Mesenchymal stem cell (in vitro differentiated cells and primary cell): ENCODE measurements at regions not wholly inside any gene's neighbourhood (a gene's known extent, or its start where the extent isn't known, plus 50 kb on each side); places are given as distances from the start of the nearest gene placed in this dataset.

Experiments
- DNase-seq: peaks from one replicate; pipeline ENCODE4 v3.0.0-alpha.2; 2013
- H2AFZ ChIP-seq: one replicate; pipeline ENCODE4 v1.6.1; 2013; ENCODE audit warnings: low read depth, mild to moderate bottlenecking, control low read depth, inconsistent platforms, low read length, moderate library complexity
- H2AK5ac ChIP-seq: 2 replicates; pipeline ENCODE4 v1.6.1; 2013; ENCODE audit warnings: low read length, moderate library complexity, mild to moderate bottlenecking, inconsistent platforms; ENCODE audit not compliant: severe bottlenecking
- H2BK120ac ChIP-seq: one replicate; pipeline ENCODE4 v1.6.1; 2013; ENCODE audit warnings: low read depth, mild to moderate bottlenecking, inconsistent platforms, low read length, moderate library complexity
- H2BK12ac ChIP-seq, 2 experiments: one replicate each; pipeline ENCODE4 v1.6.1; 2013; ENCODE audit warnings: inconsistent platforms in 2 of 2, low read length in 2 of 2, mild to moderate bottlenecking in 2 of 2, moderate library complexity in 2 of 2, control low read depth in 1 of 2
- H2BK15ac ChIP-seq: one replicate; pipeline ENCODE4 v1.6.1; 2013; ENCODE audit warnings: mild to moderate bottlenecking, low read depth, inconsistent platforms; ENCODE audit not compliant: poor library complexity, severe bottlenecking
- H2BK5ac ChIP-seq: 2 replicates; pipeline ENCODE4 v1.6.1; 2013; ENCODE audit warnings: low read depth, mild to moderate bottlenecking, low read length, control low read depth, inconsistent platforms; ENCODE audit not compliant: poor library complexity, severe bottlenecking
- H3K14ac ChIP-seq, 2 experiments: one replicate each; pipeline ENCODE4 v1.6.1; 2013; ENCODE audit warnings: inconsistent platforms in 2 of 2, low read length in 2 of 2, control low read depth in 1 of 2, mild to moderate bottlenecking in 1 of 2, moderate library complexity in 1 of 2
- H3K18ac ChIP-seq, 2 experiments: one replicate each; pipeline ENCODE4 v1.6.1; 2013; ENCODE audit warnings: inconsistent platforms in 2 of 2, low read length in 2 of 2, control low read depth in 1 of 2, low read depth in 1 of 2, mild to moderate bottlenecking in 1 of 2
- H3K23ac ChIP-seq, 2 experiments: one replicate each; pipeline ENCODE4 v1.6.1; 2013; ENCODE audit warnings: inconsistent platforms in 2 of 2, low read length in 2 of 2, mild to moderate bottlenecking in 2 of 2, moderate library complexity in 2 of 2, control low read depth in 1 of 2
- H3K27ac ChIP-seq: 2 replicates; pipeline ENCODE4 v1.5.1; 2013; ENCODE audit warnings: mild to moderate bottlenecking, moderate library complexity, low read length, control low read depth, inconsistent platforms; ENCODE audit not compliant: poor library complexity, severe bottlenecking
- H3K27me3 ChIP-seq, 2 experiments: 2 replicates each; pipeline versions ENCODE4 v1.6.1 to v1.7.0; 2013; ENCODE audit warnings: low read length in 2 of 2, mild to moderate bottlenecking in 2 of 2, moderate library complexity in 2 of 2, control low read depth in 1 of 2, inconsistent platforms in 1 of 2; ENCODE audit not compliant: control insufficient read depth in 1 of 2, insufficient read depth in 1 of 2
- H3K36me3 ChIP-seq, 2 experiments: 2 replicates each; pipeline versions ENCODE4 v1.6.1 to v1.7.0; 2013; ENCODE audit warnings: low read length in 2 of 2, control low read depth in 1 of 2, inconsistent platforms in 1 of 2, low read depth in 1 of 2, mild to moderate bottlenecking in 1 of 2; ENCODE audit not compliant: insufficient read depth in 2 of 2, control insufficient read depth in 1 of 2
- H3K4ac ChIP-seq, 2 experiments: one replicate each; pipeline ENCODE4 v1.6.1; 2013; ENCODE audit warnings: inconsistent platforms in 2 of 2, low read length in 2 of 2, mild to moderate bottlenecking in 2 of 2, moderate library complexity in 2 of 2, control low read depth in 1 of 2, low read depth in 1 of 2
- H3K4me1 ChIP-seq: 2 replicates; pipeline ENCODE4 v1.6.1; 2013; ENCODE audit warnings: low read depth, low read length, control low read depth; ENCODE audit not compliant: control insufficient read depth, insufficient read depth
- H3K4me2 ChIP-seq: 2 replicates; pipeline ENCODE4 v1.6.1; 2013; ENCODE audit warnings: low read length, mild to moderate bottlenecking, inconsistent platforms; ENCODE audit not compliant: poor library complexity, severe bottlenecking
- H3K4me3 ChIP-seq, 2 experiments: 2 replicates each; pipeline versions ENCODE4 v1.5.1 to v1.7.0; 2013; ENCODE audit warnings: low read length in 2 of 2, mild to moderate bottlenecking in 2 of 2, control low read depth in 1 of 2, low read depth in 1 of 2; ENCODE audit not compliant: insufficient read depth in 1 of 2
- H3K79me1 ChIP-seq: replicated peaks from 2 replicates; pipeline ENCODE4 v1.6.1; 2013; ENCODE audit warnings: mild to moderate bottlenecking, control low read depth, low read length, inconsistent platforms; ENCODE audit not compliant: poor library complexity, severe bottlenecking
- H3K9ac ChIP-seq: 2 replicates; pipeline ENCODE4 v1.7.0; 2013; ENCODE audit warnings: mild to moderate bottlenecking, low read length, moderate library complexity
- H3K9me3 ChIP-seq: 2 replicates; pipeline ENCODE4 v1.7.0; 2013; ENCODE audit warnings: mild to moderate bottlenecking, low read length; ENCODE audit not compliant: control insufficient read depth
- H4K8ac ChIP-seq: one replicate; pipeline ENCODE4 v1.6.1; 2013; ENCODE audit warnings: inconsistent platforms, mild to moderate bottlenecking, low read length, moderate library complexity
- H4K91ac ChIP-seq: one replicate; pipeline ENCODE4 v1.6.1; 2013; ENCODE audit warnings: mild to moderate bottlenecking, low read length, inconsistent platforms
- WGBS: methylation state at CpG from one replicate; pipeline ENCODE4 v1.1.7; 2013; ENCODE audit warnings: mixed read lengths; 5-methylcytosine and 5-hydroxymethylcytosine counted together

- H3K4me3 ChIP-seq = no peak overlapping the region
- no peak overlapping the region for H3K4ac ChIP-seq
- H3K18ac ChIP-seq = no peak overlapping the region
- H2BK120ac ChIP-seq = no peak overlapping the region
- no peak overlapping the region for H4K8ac ChIP-seq
- H3K9me3 ChIP-seq = peaks cover 9% of the 10 kb centered on the region
- no peak overlapping the region for H3K23ac ChIP-seq
- H2BK12ac ChIP-seq = peak overlapping the region in 1 of 2 experiments; percentile 29
- H3K4me1 ChIP-seq = no peaks in the 10 kb centered on the region
- 95% methylated on average over 1 of the region's 2 CpGs for WGBS
- H4K91ac ChIP-seq = no peak overlapping the region
- no peaks in the 10 kb centered on the region for H3K27me3 ChIP-seq
- no peaks in the 10 kb centered on the region for H3K36me3 ChIP-seq
- H3K79me1 ChIP-seq = no peaks in the 10 kb centered on the region
- no peak overlapping the region for H3K14ac ChIP-seq
- peak; percentile 13 for DNase-seq
- H2AFZ ChIP-seq = no peak overlapping the region
- H2BK15ac ChIP-seq = no peak overlapping the region
- H3K4me2 ChIP-seq = no peak overlapping the region
- H3K9ac ChIP-seq = no peak overlapping the region
- H2AK5ac ChIP-seq = no peak overlapping the region
- H3K27ac ChIP-seq = no peak overlapping the region
- H2BK5ac ChIP-seq = no peak overlapping the region
Measured at GRCh38 chr11:106152013-106152412, 74.6 kb downstream of the AASDHPPT start.

- H2AFZ ChIP-seq = no peak overlapping the region
- H2BK5ac ChIP-seq = no peak overlapping the region
- H3K4me2 ChIP-seq = no peak overlapping the region
- H3K9me3 ChIP-seq = peaks cover 1% of the 10 kb centered on the region
- WGBS = no CpG with 5 or more reads among the region's 1 CpG
- H3K4me1 ChIP-seq = no peaks in the 10 kb centered on the region
- H2BK12ac ChIP-seq = no peak overlapping the region
- H3K4ac ChIP-seq = no peak overlapping the region
- no peak overlapping the region for H3K27ac ChIP-seq
- no peak overlapping the region for H3K9ac ChIP-seq
- H3K36me3 ChIP-seq = no peaks in the 10 kb centered on the region
- no peaks in the 10 kb centered on the region for H3K79me1 ChIP-seq
- H3K4me3 ChIP-seq = no peak overlapping the region
- no peak overlapping the region for H4K8ac ChIP-seq
- H3K14ac ChIP-seq = no peak overlapping the region
- no peak overlapping the region for H2BK15ac ChIP-seq
- no peak overlapping the region for H3K23ac ChIP-seq
- no peak overlapping the region for H3K18ac ChIP-seq
- H4K91ac ChIP-seq = no peak overlapping the region
- H2BK120ac ChIP-seq = no peak overlapping the region
- DNase-seq = peak; percentile 59
- H3K27me3 ChIP-seq = no peaks in the 10 kb centered on the region
- no peak overlapping the region for H2AK5ac ChIP-seq
Measured at GRCh38 chr11:106152824-106153223, 75.4 kb downstream of the AASDHPPT start.

- no peaks in the 10 kb centered on the region for H3K36me3 ChIP-seq
- H2BK5ac ChIP-seq = no peak overlapping the region
- no peak overlapping the region for H3K27ac ChIP-seq
- no peaks in the 10 kb centered on the region for H3K27me3 ChIP-seq
- no peak overlapping the region for H2AK5ac ChIP-seq
- no peak overlapping the region for H3K4me3 ChIP-seq
- no peak overlapping the region for H2AFZ ChIP-seq
- no peak overlapping the region for H3K4ac ChIP-seq
- H4K8ac ChIP-seq = no peak overlapping the region
- peak; percentile 89 for DNase-seq
- H3K9me3 ChIP-seq = no peaks in the 10 kb centered on the region
- no peak overlapping the region for H3K14ac ChIP-seq
- no peaks in the 10 kb centered on the region for H3K79me1 ChIP-seq
- H3K9ac ChIP-seq = no peak overlapping the region
- no peak overlapping the region for H3K18ac ChIP-seq
- no peaks in the 10 kb centered on the region for H3K4me1 ChIP-seq
- H2BK15ac ChIP-seq = no peak overlapping the region
- H2BK120ac ChIP-seq = no peak overlapping the region
- H3K23ac ChIP-seq = no peak overlapping the region
- H3K4me2 ChIP-seq = no peak overlapping the region
- WGBS = 0% methylated on average over 2 of the region's 4 CpGs
- H2BK12ac ChIP-seq = no peak overlapping the region
- no peak overlapping the region for H4K91ac ChIP-seq
Measured at GRCh38 chr11:106156290-106156937, 79.0 kb downstream of the AASDHPPT start.

GRCh38 chr11:106158406-106158805 lies 80.9 kb downstream of the AASDHPPT start:
- H3K27me3 ChIP-seq = no peaks in the 10 kb centered on the region
- H4K91ac ChIP-seq = no peak overlapping the region
- H3K9ac ChIP-seq = no peak overlapping the region
- H3K4me2 ChIP-seq = no peak overlapping the region
- no peak overlapping the region for H2BK120ac ChIP-seq
- no peak overlapping the region for H2AK5ac ChIP-seq
- no peak overlapping the region for H3K4ac ChIP-seq
- no peak overlapping the region for H2BK15ac ChIP-seq
- no peak overlapping the region for H3K23ac ChIP-seq
- H2BK5ac ChIP-seq = no peak overlapping the region
- no peak overlapping the region for H3K27ac ChIP-seq
- no peak overlapping the region for H4K8ac ChIP-seq
- H2AFZ ChIP-seq = no peak overlapping the region
- H3K79me1 ChIP-seq = no peaks in the 10 kb centered on the region
- peak overlapping the region in 1 of 2 experiments; percentile 9 for H3K18ac ChIP-seq
- H3K4me3 ChIP-seq = no peak overlapping the region
- no peaks in the 10 kb centered on the region for H3K36me3 ChIP-seq
- 53% methylated on average over 3 of the region's 3 CpGs for WGBS
- H3K4me1 ChIP-seq = no peaks in the 10 kb centered on the region
- no peaks in the 10 kb centered on the region for H3K9me3 ChIP-seq
- no peak overlapping the region for H3K14ac ChIP-seq
- H2BK12ac ChIP-seq = no peak overlapping the region
- DNase-seq = no peak
